A549 (cell line): ENCODE measurements at regions not wholly inside any gene's neighbourhood (a gene's known extent, or its start where the extent isn't known, plus 50 kb on each side); places are given as distances from the start of the nearest gene placed in this dataset.

Experiments
- ATAC-seq, 2 experiments: fragments of 200-7000 bp in 1 of 2; fragments of >200 bp in 1 of 2; cut with Nextera tagmentation in 1 of 2; cut with Tn5 transposase in 1 of 2; 3 replicates each; pipeline versions ENCODE4 v1.8.0 to v1.9.1; 2018 to 2020; ENCODE audit warnings: mild to moderate bottlenecking in 1 of 2, moderate library complexity in 1 of 2
- CTCF ChIA-PET: fragments of 300-600 bp; sonication (Branson Sonifier 250); formaldehyde crosslinking; extraction: SDS; loops from one replicate; lab custom pipeline; 2021; ENCODE audit warnings: antibody characterized with exemption, inconsistent platforms; lab: Yijun Ruan, JAX
- POLR2A ChIA-PET: fragments of 350-600 bp; formaldehyde crosslinking; extraction: SDS; loops from one replicate; lab custom pipeline; 2021; ENCODE audit warnings: antibody characterized with exemption, inconsistent platforms; lab: Yijun Ruan, JAX
- DNase-seq, 2 experiments: peaks; one replicate each; pipeline versions ENCODE4 v3.0.0 to v3.0.0-alpha.2; 2011 to 2016; ENCODE audit warnings: low read depth in 1 of 2, low spot score in 1 of 2
- FAIRE-seq: peaks from 2 replicates; lab custom pipeline; 2011; peaks lifted over from hg19 to GRCh38; lab: Jason Lieb, UNC
- H3K27ac ChIP-seq, 2 experiments: fragments of >200 bp; sonication (Bioruptor Twin); formaldehyde crosslinking; 3 replicates each; pipeline ENCODE4 v1.5.1; 2016 to 2017
- H3K4me1 ChIP-seq: fragments of >200 bp; sonication (Bioruptor Twin); formaldehyde crosslinking; 3 replicates; pipeline ENCODE4 v1.6.1; 2016
- H3K4me2 ChIP-seq: fragments of >200 bp; sonication (Bioruptor Twin); formaldehyde crosslinking; 3 replicates; pipeline ENCODE4 v1.6.1; 2016
- H3K4me3 ChIP-seq: fragments of >200 bp; sonication (Bioruptor Twin); formaldehyde crosslinking; 3 replicates; pipeline ENCODE4 v1.5.1; 2016
- H3K9me3 ChIP-seq: fragments of >200 bp; sonication (Bioruptor Twin); formaldehyde crosslinking; 3 replicates; pipeline ENCODE4 v1.6.1; 2016
- BHLHE40 ChIP-seq: IDR thresholded peaks from 2 replicates; pipeline ENCODE4 v1.6.1; 2012; ENCODE audit warnings: low read depth, low read length, inconsistent platforms
- CBX2 ChIP-seq: fragments of 200-600 bp; sonication (generic); IDR thresholded peaks from 2 replicates; pipeline ENCODE4 v1.6.1; 2016; ENCODE audit warnings: low read depth, mild to moderate bottlenecking, borderline replicate concordance
- CEBPB ChIP-seq, 2 experiments: fragments of >200 bp in 1 of 2; sonication (Bioruptor Twin) in 1 of 2; formaldehyde crosslinking in 1 of 2; IDR thresholded peaks; 2 replicates each; pipeline ENCODE4 v1.6.1; 2012 to 2016
- CHD2 ChIP-seq: fragments of 150-350 bp; IDR thresholded peaks from 2 replicates; pipeline ENCODE4 v1.6.1; 2014; ENCODE audit warnings: low read length; ENCODE audit not compliant: partially characterized antibody
- EHF ChIP-seq: fragments of 250-450 bp; sonication (Bioruptor Pico); IDR thresholded peaks from 2 replicates; pipeline ENCODE4 v1.5.0; 2020; ENCODE audit warnings: mild to moderate bottlenecking
- ESRRA ChIP-seq: fragments of 150-350 bp; IDR thresholded peaks from 2 replicates; pipeline ENCODE4 v1.6.1; 2014; ENCODE audit warnings: mild to moderate bottlenecking, low read length, borderline replicate concordance
- FOXS1 ChIP-seq: fragments of 250-450 bp; sonication (Bioruptor Pico); IDR thresholded peaks from 2 replicates; pipeline ENCODE4 v1.5.0; 2020; ENCODE audit warnings: mild to moderate bottlenecking, moderate library complexity
- HDAC2 ChIP-seq: fragments of 200-600 bp; sonication (generic); IDR thresholded peaks from 2 replicates; pipeline ENCODE4 v1.6.1; 2016
- HEYL ChIP-seq: fragments of 250-450 bp; sonication (Bioruptor Pico); IDR thresholded peaks from 2 replicates; pipeline ENCODE4 v1.8.0; 2021; ENCODE audit warnings: mild to moderate bottlenecking, moderate library complexity
- JUN ChIP-seq, 2 experiments: fragments of >200 bp; sonication (Bioruptor Twin); formaldehyde crosslinking; IDR thresholded peaks; 2 replicates in 1 of 2; 3 replicates in 1 of 2; pipeline ENCODE4 v1.6.1; 2016 to 2017
- KDM5A ChIP-seq: fragments of 200-600 bp; sonication (generic); IDR thresholded peaks from 2 replicates; pipeline ENCODE4 v1.6.1; 2016; ENCODE audit warnings: antibody characterized with exemption, mild to moderate bottlenecking
- NR3C1 ChIP-seq: fragments of >200 bp; sonication (Bioruptor Twin); formaldehyde crosslinking; IDR thresholded peaks from 3 replicates; pipeline ENCODE4 v1.6.1; 2017
- POLR2AphosphoS2 ChIP-seq: conservative IDR thresholded peaks from 2 replicates; pipeline ENCODE4 v1.6.1; 2012; ENCODE audit warnings: low read length, improper control_type of control experiment, inconsistent platforms
- RAD21 ChIP-seq, 2 experiments: fragments of >200 bp in 1 of 2; sonication (Bioruptor Twin) in 1 of 2; formaldehyde crosslinking in 1 of 2; IDR thresholded peaks in 1 of 2; conservative IDR thresholded peaks in 1 of 2; 2 replicates in 1 of 2; 3 replicates in 1 of 2; pipeline ENCODE4 v1.6.1; 2012 to 2018; ENCODE audit warnings: inconsistent platforms in 1 of 2
- REST ChIP-seq: fragments of 200-600 bp; sonication (generic); IDR thresholded peaks from 2 replicates; pipeline ENCODE4 v1.6.1; 2016; ENCODE audit warnings: antibody characterized with exemption, mild to moderate bottlenecking, moderate library complexity
- RNF2 ChIP-seq: fragments of 200-600 bp; sonication (generic); IDR thresholded peaks from 2 replicates; pipeline ENCODE4 v1.6.1; 2016; ENCODE audit warnings: low read depth, mild to moderate bottlenecking, antibody characterized with exemption, moderate library complexity, borderline replicate concordance
- SMC3 ChIP-seq: fragments of >200 bp; sonication (Bioruptor Twin); formaldehyde crosslinking; IDR thresholded peaks from 3 replicates; pipeline ENCODE4 v1.6.1; 2018; ENCODE audit warnings: inconsistent platforms
- TP53 ChIP-seq: fragments of 250-450 bp; sonication (Bioruptor Pico); IDR thresholded peaks from 2 replicates; pipeline ENCODE4 v1.5.0; 2021; ENCODE audit warnings: mild to moderate bottlenecking, moderate library complexity
- ZFP36 ChIP-seq: fragments of 450-650 bp; IDR thresholded peaks from 2 replicates; pipeline ENCODE4 v1.6.1; 2014; ENCODE audit warnings: borderline replicate concordance; ENCODE audit not compliant: partially characterized antibody
- ZSCAN20 ChIP-seq: fragments of 250-450 bp; sonication (Bioruptor Pico); IDR thresholded peaks from 2 replicates; pipeline ENCODE4 v1.8.0; 2022; ENCODE audit warnings: mild to moderate bottlenecking, moderate library complexity
- WGBS: methylation state at CpG from one replicate; pipeline ENCODE4 v1.1.6; 2017; ENCODE audit errors: missing lambda C conversion rate; 5-methylcytosine and 5-hydroxymethylcytosine counted together
- TF ChIP-seq, protein P1 (sequence below): fragments of >200 bp; sonication (Bioruptor Twin); formaldehyde crosslinking; IDR thresholded peaks from 3 replicates; pipeline ENCODE4 v1.5.1; 2016
- TF ChIP-seq, protein P2 (sequence below): fragments of >200 bp; sonication (Bioruptor Twin); formaldehyde crosslinking; IDR thresholded peaks from 2 replicates; pipeline ENCODE4 v1.6.1; 2016
- TF ChIP-seq, protein P3 (sequence below): IDR thresholded peaks from 2 replicates; pipeline ENCODE4 v1.6.1; 2012

- H3K4me3 ChIP-seq = no peak overlapping the region
- H3K4me2 ChIP-seq = no peak overlapping the region
- H3K9me3 ChIP-seq = no peaks in the 10 kb centered on the region
- no peak for ATAC-seq
- no peak for DNase-seq
- no peaks in the 10 kb centered on the region for H3K4me1 ChIP-seq
- 72% methylated on average over 17 of the region's 17 CpGs for WGBS
- CTCF ChIA-PET = no interaction called here
- no peak overlapping the region for H3K27ac ChIP-seq
- POLR2A ChIA-PET = no interaction called here
- no peak for FAIRE-seq
- TF ChIP-seq NR3C1 = no peak
Observed at GRCh38 chr10:124292911-124293615, 125.7 kb downstream of the OAT start.

GRCh38 chr10:124291001-124291701 lies 127.6 kb downstream of the OAT start:
- Histone ChIP-seq H3K4me3 (no peak overlapping the region), H3K27ac (no peak overlapping the region), H3K9me3 (no peaks in the 10 kb centered on the region), H3K4me1 (no peaks in the 10 kb centered on the region), H3K4me2 (no peak overlapping the region)
- CTCF ChIA-PET = interaction anchor here (1.3 to 2.0 kb wide), 2 partner anchors 21 to 98 kb away, joined by 4 to 7 read pairs; no protein-coding TSS in a partner anchor
- 72% methylated on average over 14 of the region's 14 CpGs for WGBS
- FAIRE-seq (no peak), ATAC-seq (no peak), DNase-seq (no peak)
- TF ChIP-seq CBX2 (no peak), BHLHE40 (no peak), REST (no peak), HDAC2 (no peak), ZSCAN20 (CRISPR knock-in tag) (no peak), POLR2AphosphoS2 (no peak), CEBPB (IDR thresholded peaks at IDR 0.05) (no peak), RNF2 (no peak), ESRRA (no peak), CHD2 (no peak), EHF (CRISPR knock-in tag) (no peak), ZFP36 (no peak)
- TF ChIP-seq, protein P1, sequence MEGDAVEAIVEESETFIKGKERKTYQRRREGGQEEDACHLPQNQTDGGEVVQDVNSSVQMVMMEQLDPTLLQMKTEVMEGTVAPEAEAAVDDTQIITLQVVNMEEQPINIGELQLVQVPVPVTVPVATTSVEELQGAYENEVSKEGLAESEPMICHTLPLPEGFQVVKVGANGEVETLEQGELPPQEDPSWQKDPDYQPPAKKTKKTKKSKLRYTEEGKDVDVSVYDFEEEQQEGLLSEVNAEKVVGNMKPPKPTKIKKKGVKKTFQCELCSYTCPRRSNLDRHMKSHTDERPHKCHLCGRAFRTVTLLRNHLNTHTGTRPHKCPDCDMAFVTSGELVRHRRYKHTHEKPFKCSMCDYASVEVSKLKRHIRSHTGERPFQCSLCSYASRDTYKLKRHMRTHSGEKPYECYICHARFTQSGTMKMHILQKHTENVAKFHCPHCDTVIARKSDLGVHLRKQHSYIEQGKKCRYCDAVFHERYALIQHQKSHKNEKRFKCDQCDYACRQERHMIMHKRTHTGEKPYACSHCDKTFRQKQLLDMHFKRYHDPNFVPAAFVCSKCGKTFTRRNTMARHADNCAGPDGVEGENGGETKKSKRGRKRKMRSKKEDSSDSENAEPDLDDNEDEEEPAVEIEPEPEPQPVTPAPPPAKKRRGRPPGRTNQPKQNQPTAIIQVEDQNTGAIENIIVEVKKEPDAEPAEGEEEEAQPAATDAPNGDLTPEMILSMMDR = no peak
- POLR2A ChIA-PET = no interaction called here

- 73% methylated on average over 18 of the region's 18 CpGs for WGBS
- no peaks in the 10 kb centered on the region for H3K4me1 ChIP-seq
- ATAC-seq (no peak; a peak in 1 of 6 replicates), DNase-seq (no peak), FAIRE-seq (no peak)
- CTCF ChIA-PET = interaction anchor here (1.2 to 3.9 kb wide), 4 partner anchors 20 to 295 kb away, joined by 3 to 15 read pairs (median 6); no protein-coding TSS in a partner anchor
- no peak overlapping the region for H3K27ac ChIP-seq
- no peak overlapping the region for H3K4me3 ChIP-seq
- POLR2A ChIA-PET = no interaction called here
- no peak overlapping the region for H3K4me2 ChIP-seq
- H3K9me3 ChIP-seq = no peaks in the 10 kb centered on the region
- TF ChIP-seq JUN (IDR thresholded peaks at IDR 0.05) (no peak), RAD21 (conservative IDR thresholded peaks at IDR 0.05 in 1 of 2, IDR thresholded peaks at IDR 0.05 in 1 of 2) (no peak), FOXS1 (no peak), SMC3 (no peak), HEYL (no peak), KDM5A (no peak), CBX2 (no peak), ESRRA (no peak), TP53 (CRISPR knock-in tag) (no peak)
- TF ChIP-seq, protein P2, sequence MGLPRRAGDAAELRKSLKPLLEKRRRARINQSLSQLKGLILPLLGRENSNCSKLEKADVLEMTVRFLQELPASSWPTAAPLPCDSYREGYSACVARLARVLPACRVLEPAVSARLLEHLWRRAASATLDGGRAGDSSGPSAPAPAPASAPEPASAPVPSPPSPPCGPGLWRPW = no peak
- TF ChIP-seq, protein P1 = no peak
- TF ChIP-seq, protein P3, sequence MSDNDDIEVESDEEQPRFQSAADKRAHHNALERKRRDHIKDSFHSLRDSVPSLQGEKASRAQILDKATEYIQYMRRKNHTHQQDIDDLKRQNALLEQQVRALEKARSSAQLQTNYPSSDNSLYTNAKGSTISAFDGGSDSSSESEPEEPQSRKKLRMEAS = no peak
Observed at GRCh38 chr10:124289851-124290795, 128.6 kb downstream of the OAT start.
